ENCODE measurements at regions not wholly inside any gene's neighbourhood (a gene's known extent, or its start where the extent isn't known, plus 50 kb on each side); places are given as distances from the start of the nearest gene placed in this dataset.

GRCh38 chr1:4871373-4871772 lies 217.0 kb downstream of the AJAP1 start:
- no peak overlapping the region for H3K27ac ChIP-seq
- H3K4me3 ChIP-seq = no peak overlapping the region
- no peak for DNase-seq
- H3K36me3 ChIP-seq (replicated peaks in 1 of 2; ENCODE audit: insufficient read depth in 1 of 2, low read depth in 2 of 2) = no peaks in the 10 kb centered on the region
- no peaks in the 10 kb centered on the region for H3K27me3 ChIP-seq
- no peak for TF ChIP-seq POLR2A (IDR thresholded peaks at IDR 0.05)
- no peak for TF ChIP-seq CTCF (IDR thresholded peaks at IDR 0.05)
- no peaks in the 10 kb centered on the region for H3K9me3 ChIP-seq
- no peak for ATAC-seq
- WGBS, 2 donors = 71 to 73% methylated on average over 3 of the region's 3 CpGs
- intact Hi-C loops (cut with DNase I) = no loop called here
- no peaks in the 10 kb centered on the region for H3K4me1 ChIP-seq

DNA sequence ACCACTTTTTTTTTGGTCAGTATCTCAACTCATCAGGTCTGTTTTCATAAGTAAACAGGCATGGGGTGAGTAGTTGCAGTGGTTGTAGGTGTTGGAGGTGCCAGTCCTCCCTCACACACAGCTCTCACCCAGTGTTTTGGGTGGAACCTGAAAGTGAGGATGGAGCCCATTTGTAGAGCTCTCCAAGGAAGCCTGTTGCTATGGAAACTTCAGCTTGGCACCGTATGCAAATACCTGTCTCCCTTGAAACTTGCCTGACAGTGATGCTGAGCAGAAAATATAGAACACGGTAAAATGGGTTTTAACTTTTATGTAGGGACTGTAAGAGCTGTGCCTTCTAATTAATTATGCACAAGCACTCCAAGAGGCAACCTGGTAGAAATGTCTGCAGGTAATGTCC lies 214.1 kb downstream of the AJAP1 start:
- Histone ChIP-seq H3K27me3 (no peaks in the 10 kb centered on the region), H3K36me3 (replicated peaks in 1 of 2; ENCODE audit: insufficient read depth in 1 of 2, low read depth in 2 of 2) (no peaks in the 10 kb centered on the region), H3K27ac (no peak overlapping the region), H3K4me1 (no peaks in the 10 kb centered on the region), H3K9me3 (no peaks in the 10 kb centered on the region), H3K4me3 (no peak overlapping the region)
- ATAC-seq (no peak), DNase-seq (no peak)
- no peak for TF ChIP-seq CTCF (IDR thresholded peaks at IDR 0.05)
- no peak for TF ChIP-seq POLR2A (IDR thresholded peaks at IDR 0.05)
- intact Hi-C loops (cut with DNase I) = no loop called here
- 51 to 67% methylated on average over 2 of the region's 2 CpGs for WGBS, 2 donors

DNA sequence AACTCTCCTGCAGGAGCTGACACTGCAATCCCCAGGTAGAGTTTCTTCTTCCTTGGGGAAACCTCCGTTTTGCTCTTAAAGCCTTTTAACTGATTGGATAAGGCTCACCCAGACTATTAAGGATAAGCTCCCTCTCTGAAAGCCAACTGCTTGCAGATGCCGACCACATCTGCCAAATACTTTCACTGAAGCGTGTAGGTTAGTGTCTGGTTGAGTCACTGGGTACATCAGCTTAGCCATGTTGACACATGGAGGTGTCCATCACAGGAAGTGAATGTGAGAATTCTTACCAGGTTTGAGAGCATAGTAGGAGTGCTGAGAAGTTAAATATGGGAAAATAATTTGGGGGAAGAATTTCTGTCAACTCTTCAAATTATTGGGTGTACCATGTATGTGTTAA lies 202.0 kb downstream of the AJAP1 start:
- no peaks in the 10 kb centered on the region for H3K9me3 ChIP-seq
- H3K27me3 ChIP-seq = no peaks in the 10 kb centered on the region
- H3K4me1 ChIP-seq = no peaks in the 10 kb centered on the region
- WGBS, 2 donors = 68 to 73% methylated on average over 3 of the region's 3 CpGs
- TF ChIP-seq POLR2A (IDR thresholded peaks at IDR 0.05) (no peak), CTCF (IDR thresholded peaks at IDR 0.05) (no peak)
- ATAC-seq (no peak), DNase-seq (no peak)
- H3K27ac ChIP-seq = no peak overlapping the region
- intact Hi-C loops (cut with DNase I) = no loop called here
- no peak overlapping the region for H3K4me3 ChIP-seq
- no peaks in the 10 kb centered on the region for H3K36me3 ChIP-seq (replicated peaks in 1 of 2; ENCODE audit: insufficient read depth in 1 of 2, low read depth in 2 of 2)

DNA sequence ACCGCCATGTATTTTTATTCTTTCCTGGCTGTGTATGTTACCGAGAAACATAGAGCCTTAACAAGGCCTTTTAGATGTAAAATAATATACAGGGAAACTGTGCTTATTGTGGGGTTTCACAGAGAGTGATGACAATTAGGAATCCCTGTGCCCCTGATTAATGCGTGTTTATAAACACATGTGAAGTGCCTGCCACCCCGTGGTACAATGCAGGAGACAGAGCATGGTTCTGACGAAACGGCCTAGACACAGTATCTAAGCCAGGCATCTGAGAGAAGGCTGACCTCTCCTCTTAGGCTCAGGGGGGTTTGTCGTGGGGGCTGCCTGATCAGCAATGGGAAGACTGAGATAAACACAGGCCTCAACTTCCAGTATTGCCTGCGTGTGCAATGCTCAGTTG lies 200.0 kb downstream of the AJAP1 start:
- no peaks in the 10 kb centered on the region for H3K27me3 ChIP-seq
- intact Hi-C loops (cut with DNase I) = no loop called here
- H3K9me3 ChIP-seq = no peaks in the 10 kb centered on the region
- H3K27ac ChIP-seq = no peak overlapping the region
- WGBS, 2 donors = 75 to 77% methylated on average over 8 of the region's 8 CpGs
- DNase-seq (no peak), ATAC-seq (no peak)
- TF ChIP-seq CTCF (IDR thresholded peaks at IDR 0.05) (no peak), POLR2A (IDR thresholded peaks at IDR 0.05) (no peak)
- H3K4me1 ChIP-seq = no peaks in the 10 kb centered on the region
- no peak overlapping the region for H3K4me3 ChIP-seq
- no peaks in the 10 kb centered on the region for H3K36me3 ChIP-seq (replicated peaks in 1 of 2; ENCODE audit: insufficient read depth in 1 of 2, low read depth in 2 of 2)

GRCh38 chr1:4853904-4854303 lies 199.5 kb downstream of the AJAP1 start:
- no peak for ATAC-seq
- no peaks in the 10 kb centered on the region for H3K27me3 ChIP-seq
- WGBS, 2 donors = 73 to 74% methylated on average over 5 of the region's 5 CpGs

More at GRCh38 chr1:4853904-4854303, 199.5 kb downstream of the AJAP1 start:
- intact Hi-C loops (cut with DNase I) = no loop called here
- Histone ChIP-seq H3K9me3 (no peaks in the 10 kb centered on the region), H3K4me3 (no peak overlapping the region), H3K4me1 (no peaks in the 10 kb centered on the region), H3K27ac (no peak overlapping the region), H3K36me3 (replicated peaks in 1 of 2; ENCODE audit: insufficient read depth in 1 of 2, low read depth in 2 of 2) (no peaks in the 10 kb centered on the region)
- no peak for TF ChIP-seq POLR2A (IDR thresholded peaks at IDR 0.05)
- TF ChIP-seq CTCF (IDR thresholded peaks at IDR 0.05) = no peak
- DNase-seq = peak in 1 of 4 donors; percentile 2

All from body of pancreas (tissue), 4 donors.